ENCODE measurements at regions not wholly inside any gene's neighbourhood (a gene's known extent, or its start where the extent isn't known, plus 50 kb on each side); places are given as distances from the start of the nearest gene placed in this dataset.

DNA sequence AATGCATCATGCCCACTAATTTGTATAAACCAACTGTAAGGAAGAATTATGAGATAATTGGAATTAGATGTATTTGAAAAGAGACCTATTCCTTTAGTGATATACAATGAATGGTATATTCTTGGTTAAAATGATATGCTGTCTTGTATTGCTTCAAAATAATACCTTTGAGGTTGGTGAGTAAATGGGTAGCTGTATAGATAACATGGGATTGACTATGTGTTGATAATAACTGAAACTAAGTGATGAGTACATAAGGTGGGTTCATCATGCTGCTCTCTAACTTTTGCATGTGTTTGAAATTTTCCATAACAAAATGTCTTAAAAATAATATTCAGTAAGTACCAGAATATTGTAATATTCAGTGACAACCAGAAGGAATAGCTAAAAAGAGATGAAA is 272.6 kb upstream of the ZPLD1 start:
- DNase-seq = no peak

DNA sequence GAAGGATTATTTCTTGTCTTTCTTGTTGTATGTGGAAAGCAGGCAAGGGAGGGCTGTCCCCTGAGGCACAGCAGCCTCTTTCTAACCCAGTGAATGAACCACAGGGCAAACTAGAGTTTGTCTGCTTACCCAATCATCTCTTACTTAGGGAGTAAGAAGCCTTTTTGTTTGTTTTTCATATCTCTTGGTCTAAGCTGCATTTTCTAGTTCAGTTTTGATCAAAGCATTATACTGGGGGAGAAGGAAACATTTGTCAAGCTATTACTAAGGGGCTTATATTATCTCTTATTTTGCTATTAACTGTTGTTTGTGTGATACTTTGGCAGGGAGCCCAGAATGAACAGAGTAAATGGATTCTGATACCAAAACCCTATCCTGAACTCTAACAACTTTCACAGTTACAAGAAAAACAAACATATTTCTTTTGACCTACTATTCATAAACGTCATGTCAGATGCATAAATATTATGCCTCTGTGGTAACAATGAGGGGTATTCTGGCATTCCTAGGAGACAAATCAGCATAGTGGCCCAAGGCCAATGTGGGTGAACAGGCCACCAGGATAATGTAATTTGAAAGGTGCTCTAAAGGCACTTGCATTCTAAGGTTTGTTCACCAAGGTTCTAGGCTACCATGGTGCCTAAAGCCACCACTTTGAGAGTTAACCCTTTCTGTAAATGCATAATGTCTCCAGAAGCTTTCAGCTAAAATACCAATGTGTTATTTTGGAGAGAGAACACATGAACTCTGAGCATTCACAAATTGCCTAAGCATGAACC is 271.6 kb upstream of the ZPLD1 start:
- no peak for DNase-seq

DNA sequence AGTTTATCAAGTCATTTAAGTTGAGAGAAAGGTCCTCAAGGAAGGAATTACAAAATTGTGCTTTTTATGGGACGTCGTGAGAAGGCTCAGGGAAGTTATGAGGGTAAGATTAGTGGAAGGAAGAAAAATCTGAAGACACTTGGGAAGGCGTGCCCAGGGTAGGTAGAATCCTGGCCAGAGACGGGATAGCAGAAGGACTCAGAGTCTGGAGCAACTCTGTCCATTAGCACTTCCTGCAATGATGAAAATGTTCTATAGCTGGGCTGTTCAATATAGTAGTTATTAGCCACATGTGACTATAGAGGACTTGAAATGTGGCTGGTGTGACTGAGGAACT is 271.0 kb upstream of the ZPLD1 start:
- no peak for DNase-seq

DNA sequence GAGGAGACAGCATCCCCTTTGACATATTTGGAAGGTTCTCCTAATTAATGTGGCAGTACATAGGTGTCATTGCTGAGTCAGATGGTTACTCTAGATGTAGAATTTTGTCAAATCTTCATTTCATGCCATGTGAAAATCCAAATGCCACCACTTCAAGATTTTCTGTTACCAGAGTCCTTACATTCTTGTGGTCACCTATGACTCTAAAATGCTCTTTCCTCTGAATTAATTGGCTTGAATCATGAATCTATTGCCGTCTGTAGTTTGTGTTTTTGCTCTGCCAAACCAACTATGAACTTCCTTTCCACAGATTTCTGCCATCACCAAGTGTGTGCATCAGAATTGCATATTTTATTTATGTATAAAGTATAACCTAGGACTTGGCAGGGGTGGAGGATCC is 269.4 kb upstream of the ZPLD1 start:
- no peak for DNase-seq

DNA sequence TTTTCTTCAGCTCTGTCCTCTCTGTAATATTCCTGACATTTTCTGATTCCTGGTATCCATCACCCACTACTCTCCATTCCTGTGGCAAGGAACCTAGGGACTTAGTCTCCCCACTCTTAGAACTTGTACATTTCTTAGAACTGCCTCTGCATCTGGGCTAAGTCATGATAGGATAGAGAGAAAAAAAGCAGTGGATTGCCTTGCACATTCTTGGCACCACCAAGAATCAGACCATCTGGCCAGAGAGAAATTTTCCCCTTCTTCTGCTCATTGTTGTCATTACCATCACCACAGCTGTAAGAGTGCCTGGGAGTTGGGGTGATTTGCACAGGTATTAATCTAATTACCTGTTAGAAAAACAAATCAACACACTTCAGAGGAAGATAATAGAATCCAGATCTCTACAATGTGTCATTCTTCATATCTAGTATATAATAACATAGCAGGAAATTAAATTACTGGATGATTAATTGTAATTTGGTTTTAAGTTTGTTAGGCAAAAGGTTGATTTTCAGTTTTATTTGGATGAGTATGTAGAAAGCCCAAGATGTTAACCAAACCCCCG is 264.8 kb upstream of the ZPLD1 start:
- DNase-seq = no peak

DNA sequence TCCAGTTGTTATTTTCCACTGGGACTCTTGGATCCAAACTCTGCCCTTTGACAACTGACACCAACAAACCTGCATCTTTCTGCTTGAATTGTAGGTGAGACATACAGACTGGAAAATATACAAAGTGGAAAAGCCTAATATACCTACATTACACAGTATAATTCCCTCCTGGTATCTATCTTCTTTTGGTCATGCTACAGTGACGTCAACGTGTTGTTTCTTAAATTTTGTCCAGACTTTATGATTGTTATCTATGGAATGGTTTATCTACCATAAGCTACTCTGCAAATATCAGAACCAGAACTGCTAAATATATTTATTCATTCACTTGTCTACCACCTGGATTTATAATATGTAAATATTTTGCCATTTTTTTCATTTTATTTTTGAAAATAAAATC is 264.3 kb upstream of the ZPLD1 start:
- no peak for DNase-seq

DNA sequence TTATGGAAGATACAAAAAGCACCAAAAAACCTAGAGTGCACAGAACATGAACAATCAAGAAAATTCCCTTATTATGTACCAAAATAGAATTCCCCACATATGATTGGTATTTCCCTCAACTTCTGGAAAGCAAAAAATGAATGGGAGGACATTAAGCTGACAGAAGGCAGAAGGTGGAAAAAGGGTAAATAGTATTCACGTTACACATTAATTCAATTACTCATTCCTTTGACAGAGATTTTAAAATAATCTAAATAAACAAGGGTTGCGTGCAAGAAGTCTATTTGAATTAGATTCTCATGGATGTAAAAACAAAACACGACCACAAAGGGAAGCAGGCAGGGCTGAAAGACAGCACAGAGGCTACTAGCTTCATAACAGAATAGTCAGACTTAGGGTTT is 260.5 kb upstream of the ZPLD1 start:
- no peak for DNase-seq

DNA sequence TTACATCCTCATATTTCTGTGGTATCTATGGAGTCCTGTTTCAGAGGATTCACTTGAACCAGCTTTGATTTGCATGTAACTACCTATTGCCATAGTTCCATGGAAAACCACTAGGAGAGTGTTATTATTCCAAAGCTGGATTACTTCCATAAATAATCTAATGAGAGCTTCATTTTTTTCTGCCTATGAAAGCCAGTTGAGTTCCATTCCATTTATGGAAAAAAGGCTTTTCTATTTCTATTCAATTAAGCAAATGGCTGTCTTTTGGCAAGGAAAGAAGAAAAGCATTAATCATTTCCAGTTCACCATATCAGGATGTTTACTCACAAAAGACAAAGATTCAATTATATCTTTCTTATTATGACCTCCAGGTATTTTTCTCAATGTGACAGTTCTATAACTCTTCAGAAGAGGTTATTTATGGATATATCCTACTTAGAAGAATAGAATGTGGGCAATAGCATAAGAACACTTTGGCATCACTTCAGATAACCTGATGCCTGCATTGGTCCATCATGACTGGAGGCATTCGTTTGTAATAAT is 259.9 kb upstream of the ZPLD1 start:
- DNase-seq = no peak

DNA sequence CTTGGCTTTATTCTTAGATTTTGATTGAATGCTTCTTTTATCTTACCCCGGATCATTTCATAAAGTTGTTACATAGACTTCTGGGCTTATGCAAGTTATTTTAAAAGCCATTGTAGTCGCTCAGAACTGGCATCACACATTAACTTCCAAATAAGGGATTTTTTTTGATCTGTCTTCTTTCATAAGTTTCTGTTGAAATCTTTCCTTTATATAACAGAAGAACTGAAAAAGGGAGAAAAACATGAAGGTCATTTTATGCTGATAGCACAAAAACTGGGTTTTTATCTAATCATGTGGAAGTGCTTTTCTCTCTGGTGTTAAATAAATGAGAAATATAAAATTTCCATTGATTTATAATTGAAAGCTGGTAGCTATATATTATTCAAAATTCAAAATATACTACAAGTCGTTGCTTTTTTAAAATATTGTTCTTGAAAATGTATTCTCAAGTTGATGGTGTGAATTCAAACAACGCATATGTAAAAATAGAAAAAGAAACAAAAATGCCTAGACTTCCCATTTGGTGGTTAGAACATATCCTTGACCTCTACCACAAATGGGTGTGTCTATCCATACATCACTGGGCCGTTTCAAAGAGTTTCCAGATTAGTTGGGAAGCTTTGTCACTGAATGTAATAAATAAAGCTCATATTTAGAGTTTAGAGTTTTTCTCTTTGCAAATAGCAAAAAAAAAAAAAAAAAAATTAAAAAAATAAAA is 258.3 kb upstream of the ZPLD1 start:
- no peak for DNase-seq

DNA sequence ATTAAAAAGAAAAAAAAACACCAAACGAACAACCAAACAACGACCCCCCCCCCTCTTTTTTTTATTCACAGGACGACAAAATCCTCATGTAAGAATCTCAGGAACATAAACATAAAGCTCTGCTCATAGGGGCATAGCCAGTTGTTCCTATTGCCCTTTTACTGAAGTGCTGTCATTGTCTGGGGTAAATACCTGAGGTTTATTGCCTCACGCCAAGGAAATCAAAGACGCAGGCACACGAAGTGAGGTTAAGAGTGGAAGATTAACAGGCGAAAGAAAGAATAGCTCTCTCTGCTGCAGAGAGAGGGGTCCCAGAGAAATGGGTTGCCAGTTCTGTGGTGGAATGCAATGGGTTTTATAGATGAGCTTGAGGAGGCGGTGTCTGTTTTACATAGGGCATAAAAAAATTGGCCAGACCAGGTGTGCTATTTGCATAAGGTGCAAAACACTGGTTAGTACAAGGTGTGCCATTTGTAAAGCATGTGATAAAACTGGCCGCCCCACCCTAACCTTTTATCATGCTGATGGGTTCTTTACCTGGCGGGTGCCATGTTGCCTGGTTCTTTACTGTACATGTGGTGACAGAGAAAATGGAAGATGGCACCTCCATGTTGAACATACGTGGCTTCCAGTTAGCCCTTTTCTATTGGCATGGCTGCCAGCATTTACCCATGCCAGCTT is 257.6 kb upstream of the ZPLD1 start:
- no peak for DNase-seq

DNA sequence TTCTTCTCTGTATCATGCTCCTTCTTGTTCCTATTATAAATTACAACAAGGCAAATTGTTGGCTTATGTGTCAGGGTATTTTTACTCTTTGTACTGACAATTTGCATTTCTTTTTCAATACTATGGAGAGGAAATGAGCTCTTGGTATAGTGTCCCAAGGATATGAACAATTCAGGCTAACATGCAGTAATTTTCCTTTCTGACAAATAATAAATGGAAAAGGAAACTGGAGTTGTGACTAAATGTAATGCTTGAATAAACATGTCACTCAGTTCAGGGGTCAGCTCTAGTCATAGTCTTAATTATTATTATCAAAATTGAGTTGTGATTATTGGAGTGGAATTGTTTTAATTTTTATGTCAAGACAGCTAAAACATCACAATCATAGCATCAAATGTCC is 256.0 kb upstream of the ZPLD1 start:
- no peak for DNase-seq

DNA sequence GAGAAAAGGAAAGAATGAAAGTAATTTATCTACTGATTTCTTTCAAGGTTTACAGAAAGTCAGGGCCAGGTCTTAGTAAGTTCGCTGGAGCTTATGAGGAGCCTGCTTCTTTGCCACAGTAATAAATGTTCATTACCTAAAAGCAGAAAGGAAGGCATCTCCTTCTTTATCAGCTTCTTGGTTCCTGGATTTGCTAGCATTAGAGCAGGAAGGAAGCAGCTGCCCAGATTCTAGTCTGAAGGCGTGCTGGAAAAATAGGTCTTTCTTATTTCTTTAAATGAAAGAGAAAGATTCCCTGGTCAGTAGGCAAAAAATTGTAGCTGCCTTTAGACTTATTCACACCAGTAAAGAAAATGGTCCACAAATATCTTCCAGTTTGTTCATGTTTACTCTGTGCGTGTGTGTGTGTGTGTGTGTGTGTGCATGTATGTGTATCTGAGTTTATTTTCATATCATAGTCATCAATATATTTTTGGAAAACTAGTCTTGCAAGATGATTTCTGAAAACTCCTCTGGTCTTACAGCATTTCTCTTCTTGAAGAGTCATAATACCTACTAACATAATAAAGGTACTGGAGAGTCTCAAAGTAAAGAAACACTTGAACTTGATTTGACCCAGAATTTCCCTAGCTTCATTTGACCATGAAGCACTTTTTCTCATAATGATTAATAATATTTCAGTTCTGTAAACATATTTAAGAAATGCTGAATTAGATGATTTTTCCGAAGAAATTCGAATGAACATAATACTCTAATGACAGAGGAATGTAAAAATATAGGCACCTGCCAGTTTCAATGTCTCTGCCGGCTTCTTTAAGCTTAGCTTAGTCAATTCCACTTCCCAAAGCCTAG is 255.3 kb upstream of the ZPLD1 start:
- no peak for DNase-seq

DNA sequence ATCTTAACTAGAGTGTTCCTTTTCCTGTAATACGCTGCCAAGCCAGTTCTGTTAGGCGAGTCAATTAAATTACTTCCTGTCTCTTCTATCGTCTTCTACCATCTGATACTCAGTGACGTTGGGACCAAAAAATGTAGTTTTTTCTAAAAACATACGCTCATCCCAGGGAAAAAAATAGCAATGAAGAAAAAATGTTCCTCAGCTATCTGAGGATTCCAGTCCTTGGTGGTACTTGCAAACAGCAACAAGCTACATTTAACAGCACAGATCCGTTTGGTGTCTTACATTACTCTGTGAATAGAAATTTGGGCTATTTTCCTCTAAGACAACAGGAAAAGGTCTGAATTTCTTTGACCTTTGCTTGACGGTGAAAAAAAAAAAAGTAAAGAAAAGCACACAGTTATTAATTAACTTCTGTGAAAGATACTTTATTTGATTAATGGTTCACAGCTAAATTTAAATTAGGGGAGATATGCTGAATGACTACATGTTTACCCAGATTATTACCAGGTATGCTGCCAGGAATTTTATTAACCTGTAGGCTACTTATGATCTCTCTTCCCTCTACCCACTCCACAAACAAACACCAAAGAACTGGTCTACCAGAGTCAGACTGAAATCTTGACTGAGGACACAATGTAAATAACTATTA is 254.4 kb upstream of the ZPLD1 start:
- no peak for DNase-seq

DNA sequence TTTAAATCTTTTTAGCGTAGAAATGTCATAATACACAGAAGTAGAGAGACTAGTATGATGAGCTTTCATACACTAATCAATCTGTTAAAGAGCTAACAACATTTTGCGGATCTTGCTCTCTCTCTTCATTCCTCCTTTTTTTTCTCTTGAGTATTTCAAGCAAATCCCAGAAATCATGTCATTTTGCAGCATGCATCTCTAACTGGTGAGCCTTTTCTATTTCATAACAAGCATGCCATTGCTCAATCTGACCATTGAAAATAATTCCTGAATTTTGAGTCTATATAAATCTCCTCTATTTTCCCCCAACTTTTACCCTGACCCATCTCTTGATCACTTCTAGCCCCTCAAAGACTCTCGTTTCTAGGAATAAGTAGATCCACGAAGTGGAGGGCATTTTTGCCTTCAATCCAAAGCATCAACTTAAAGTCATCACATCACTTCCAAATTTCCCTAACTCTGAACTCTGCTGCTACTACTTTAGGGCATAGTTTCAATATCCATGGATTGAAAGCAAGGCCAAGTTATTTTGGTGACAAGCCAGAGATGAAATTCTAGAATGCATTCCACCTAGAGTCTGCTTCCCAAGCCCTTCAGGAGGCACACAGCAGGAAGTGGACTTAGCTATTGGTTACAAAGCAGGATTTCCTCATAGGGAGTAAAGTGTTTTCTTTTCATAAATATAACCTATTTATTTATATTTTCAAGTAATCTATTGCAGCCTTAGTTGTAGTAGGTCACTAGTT is 253.5 kb upstream of the ZPLD1 start:
- no peak for DNase-seq

DNA sequence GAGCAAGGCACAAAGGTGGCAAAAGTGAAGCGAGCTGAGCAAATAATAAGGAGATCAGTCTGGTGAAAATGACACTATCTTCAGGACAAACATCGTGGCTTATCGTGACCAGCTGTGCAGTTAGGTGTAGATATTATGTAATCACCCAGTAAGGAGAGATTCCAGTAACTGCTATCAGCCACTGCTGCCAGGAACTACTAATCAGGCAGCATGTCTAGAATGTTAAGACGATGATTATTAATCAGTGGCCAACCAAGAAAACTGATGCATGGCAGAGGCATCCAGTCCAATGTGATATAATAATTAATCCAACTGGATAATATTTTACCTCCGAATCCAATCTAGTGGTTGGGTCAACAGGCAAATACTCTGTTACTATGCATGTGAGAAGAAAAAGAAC is 252.7 kb upstream of the ZPLD1 start:
- DNase-seq = no peak

DNA sequence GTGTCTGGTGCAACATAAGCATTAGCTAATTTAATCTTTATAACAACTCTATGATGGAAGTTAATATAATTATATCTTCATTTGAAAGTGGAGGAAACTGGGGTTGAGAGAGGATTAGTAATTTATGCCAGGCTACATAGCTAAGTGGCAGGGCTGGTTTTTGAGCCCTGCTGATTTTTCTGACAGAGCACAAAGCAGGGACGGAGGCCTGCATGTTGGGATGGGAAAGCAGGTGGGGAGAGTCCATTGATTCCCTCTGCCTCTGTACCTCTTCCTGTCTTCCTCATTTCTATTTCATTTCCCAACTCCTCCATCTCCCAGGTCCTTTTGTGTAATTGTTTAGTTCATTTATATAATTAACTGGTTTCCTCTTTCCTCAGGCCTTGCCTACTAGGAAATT is 251.6 kb upstream of the ZPLD1 start:
- no peak for DNase-seq

DNA sequence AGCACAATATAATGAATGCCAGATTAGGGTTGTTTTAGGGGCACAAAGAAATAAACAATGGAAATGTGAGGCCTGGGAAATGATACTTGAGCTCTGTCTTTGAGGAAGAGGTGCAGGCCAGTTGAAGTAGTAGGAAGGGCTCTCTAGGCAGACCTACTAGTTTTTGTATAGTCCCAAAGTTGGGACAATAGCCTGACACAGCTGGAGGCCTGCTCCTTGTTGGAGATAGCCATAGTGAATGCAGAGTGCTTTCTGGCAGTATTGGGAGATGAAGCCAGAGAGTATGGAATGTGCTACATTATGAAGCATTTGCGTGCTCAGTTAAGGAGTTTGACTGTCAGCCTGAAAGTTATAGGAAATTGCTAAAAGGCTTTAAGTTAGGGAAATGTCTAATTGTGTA is 251.2 kb upstream of the ZPLD1 start:
- DNase-seq = no peak

DNA sequence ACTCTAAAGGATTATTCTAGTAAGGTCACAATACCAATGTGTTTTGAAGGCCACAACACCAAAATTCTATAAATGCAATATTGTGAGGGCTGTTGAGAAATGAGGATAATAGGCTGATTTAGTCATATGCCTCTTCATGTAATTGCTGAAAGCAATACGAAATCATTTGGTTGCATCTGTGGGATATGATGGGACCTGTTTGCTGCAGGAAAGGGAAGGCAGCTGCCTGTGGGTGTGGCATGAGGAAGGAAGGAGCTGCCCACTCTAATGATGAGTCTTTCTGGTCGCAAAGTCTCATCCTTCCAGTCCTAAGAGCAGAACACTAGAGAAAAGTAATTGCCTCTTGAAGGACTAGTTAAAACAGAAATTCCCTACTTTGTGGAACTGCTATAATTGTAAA is 245.3 kb upstream of the ZPLD1 start:
- no peak for DNase-seq

DNA sequence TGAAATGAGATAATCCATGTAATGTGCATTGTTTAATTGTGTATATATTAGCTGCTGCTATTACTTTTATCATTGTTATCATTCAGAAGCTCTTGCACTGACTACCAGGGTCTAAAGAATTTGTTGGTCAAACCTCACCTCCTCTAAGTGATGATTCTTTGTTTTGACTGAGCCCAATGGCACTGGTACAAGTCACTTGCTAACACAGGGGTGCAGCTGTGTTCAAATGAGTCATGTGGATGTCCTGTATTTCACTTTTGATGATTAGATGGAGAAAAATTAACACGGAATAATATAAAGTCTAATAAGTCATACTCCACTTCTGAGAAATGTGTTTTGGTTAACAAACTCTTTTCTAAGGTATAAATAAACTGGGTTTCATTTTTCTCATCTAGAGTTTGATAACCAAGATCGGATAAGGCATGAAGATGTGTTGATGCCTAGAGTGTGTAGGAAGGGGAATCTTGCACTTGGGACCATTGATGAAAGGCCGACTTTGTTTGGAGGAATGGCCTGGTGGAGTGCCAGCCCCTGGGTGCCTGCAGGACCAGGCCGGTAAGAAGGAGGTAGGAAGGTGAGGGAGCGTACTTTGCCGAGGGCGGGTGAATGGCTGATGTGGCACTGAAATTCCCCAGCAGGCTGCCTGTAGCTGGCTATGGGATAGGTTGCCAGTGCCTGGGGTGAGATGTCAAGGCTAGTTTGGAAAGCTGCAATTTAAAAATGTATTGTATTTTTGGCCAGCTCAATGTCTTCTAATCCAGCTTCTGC is 244.7 kb upstream of the ZPLD1 start:
- no peak for DNase-seq

DNA sequence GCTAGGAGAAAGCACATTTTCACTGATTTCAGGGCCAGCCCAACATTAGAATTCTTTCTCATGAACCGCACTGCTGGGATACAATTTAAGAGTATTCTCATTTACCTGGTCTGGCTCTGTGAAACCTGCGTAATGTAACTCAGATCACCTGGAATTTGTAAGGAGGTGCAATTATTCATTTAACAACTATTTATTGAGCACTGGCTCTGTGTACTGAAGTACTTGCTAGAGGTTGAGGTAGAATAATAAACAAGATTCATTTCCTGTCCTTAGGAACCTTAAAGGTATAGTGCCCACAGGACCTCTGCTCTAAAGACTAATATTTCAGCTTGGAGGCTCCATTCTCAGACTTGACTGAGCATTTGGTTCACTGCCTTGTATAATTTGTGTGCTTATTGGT is 242.2 kb upstream of the ZPLD1 start:
- no peak for DNase-seq

DNA sequence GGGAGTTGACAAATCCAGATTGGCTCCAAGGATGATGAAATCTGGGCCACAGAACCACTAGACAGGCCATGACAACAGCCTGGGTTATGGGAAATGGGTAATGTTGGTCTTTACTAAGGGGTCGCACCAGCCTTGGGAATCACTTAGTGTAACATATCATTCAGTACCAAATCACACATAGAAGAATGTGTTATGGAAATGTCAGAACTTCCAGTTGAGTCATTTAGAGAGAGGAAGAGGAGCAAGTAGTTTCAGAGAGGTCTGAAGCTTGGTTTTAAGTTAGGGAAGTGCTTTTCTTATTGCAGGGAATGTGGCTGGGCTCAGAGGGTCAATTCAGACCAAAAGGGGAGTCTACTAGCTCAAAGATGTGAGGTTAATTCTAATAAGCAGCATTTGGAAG is 241.6 kb upstream of the ZPLD1 start:
- no peak for DNase-seq
